Activated CD8-positive, alpha-beta T cell treated with anti-CD3 and anti-CD28 coated beads for 36 hours (primary cell): ENCODE measurements at regions not wholly inside any gene's neighbourhood (a gene's known extent, or its start where the extent isn't known, plus 50 kb on each side); places are given as distances from the start of the nearest gene placed in this dataset.

Source experiments
- ATAC-seq: fragments of 200-7000 bp; cut with Tn5 transposase; one replicate; pipeline ENCODE4 v1.10.0; 2021; ENCODE audit warnings: mild to moderate bottlenecking, moderate library complexity
- CTCF ChIA-PET: fragments of 350-600 bp; sonication (Branson Sonifier 250); formaldehyde crosslinking; loops from one replicate; lab custom pipeline; 2021; ENCODE audit warnings: antibody characterized with exemption; lab: Charles Lee
- POLR2A ChIA-PET: fragments of 350-600 bp; sonication (Branson Sonifier 250); formaldehyde crosslinking; loops from one replicate; lab custom pipeline; 2021; ENCODE audit warnings: antibody characterized with exemption; lab: Charles Lee
- DNase-seq: peaks from one replicate; pipeline ENCODE4 v3.0.0-alpha.2; 2020
- H3K27ac Mint-ChIP-seq: one replicate; pipeline ENCODE4 v1.8.0; 2021; ENCODE audit warnings: mild to moderate bottlenecking, mixed read lengths
- H3K27me3 Mint-ChIP-seq: one replicate; pipeline ENCODE4 v1.8.0; 2021; ENCODE audit warnings: mixed read lengths
- H3K36me3 Mint-ChIP-seq: one replicate; pipeline ENCODE4 v1.8.0; 2021; ENCODE audit warnings: low read depth, mixed read lengths
- H3K4me1 Mint-ChIP-seq: one replicate; pipeline ENCODE4 v1.8.0; 2021; ENCODE audit warnings: low read depth, mixed read lengths
- H3K4me3 Mint-ChIP-seq: one replicate; pipeline ENCODE4 v1.8.0; 2021; ENCODE audit warnings: mild to moderate bottlenecking, moderate library complexity, mixed read lengths
- H3K9me3 Mint-ChIP-seq: one replicate; pipeline ENCODE4 v1.8.0; 2021; ENCODE audit warnings: mixed read lengths
- intact Hi-C: fragments of 100-400 bp; cut with micrococcal nuclease; formaldehyde crosslinking; loops from one replicate; pipeline ENCODE4 v1.10.0; 2022
- TF ChIP-seq, protein P1 (sequence below): fragments of 200-600 bp; IDR thresholded peaks from one replicate; pipeline ENCODE4 v1.8.0; 2022; ENCODE audit warnings: antibody characterized with exemption, mild to moderate bottlenecking

DNA sequence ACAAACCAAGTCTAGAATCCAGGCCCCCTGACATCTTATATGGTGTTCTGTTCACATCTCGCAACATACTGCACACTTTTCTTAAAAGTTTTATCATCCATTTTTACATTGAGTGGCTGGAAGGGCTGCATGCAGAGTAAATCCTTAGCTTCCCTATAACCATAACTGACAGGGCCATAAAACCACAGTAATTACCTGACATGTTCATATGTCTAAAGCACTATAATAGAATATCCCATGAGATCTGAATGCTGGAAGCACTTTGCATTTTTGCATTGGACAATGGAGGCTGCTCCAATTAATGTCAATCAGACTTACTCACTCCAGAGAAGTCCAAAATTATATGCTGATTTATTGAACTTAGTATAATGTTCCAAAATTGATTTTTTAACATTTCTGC is 86.6 kb upstream of the HES1 start:
- ATAC-seq (no peak), DNase-seq (no peak)
- Mint-ChIP-seq H3K27ac (no peak overlapping the region), H3K27me3 (peaks cover 8% of the 10 kb centered on the region), H3K4me1 (no peaks in the 10 kb centered on the region), H3K36me3 (peaks cover 3% of the 10 kb centered on the region), H3K4me3 (no peak overlapping the region), H3K9me3 (peaks cover 18% of the 10 kb centered on the region)
- TF ChIP-seq, protein P1, sequence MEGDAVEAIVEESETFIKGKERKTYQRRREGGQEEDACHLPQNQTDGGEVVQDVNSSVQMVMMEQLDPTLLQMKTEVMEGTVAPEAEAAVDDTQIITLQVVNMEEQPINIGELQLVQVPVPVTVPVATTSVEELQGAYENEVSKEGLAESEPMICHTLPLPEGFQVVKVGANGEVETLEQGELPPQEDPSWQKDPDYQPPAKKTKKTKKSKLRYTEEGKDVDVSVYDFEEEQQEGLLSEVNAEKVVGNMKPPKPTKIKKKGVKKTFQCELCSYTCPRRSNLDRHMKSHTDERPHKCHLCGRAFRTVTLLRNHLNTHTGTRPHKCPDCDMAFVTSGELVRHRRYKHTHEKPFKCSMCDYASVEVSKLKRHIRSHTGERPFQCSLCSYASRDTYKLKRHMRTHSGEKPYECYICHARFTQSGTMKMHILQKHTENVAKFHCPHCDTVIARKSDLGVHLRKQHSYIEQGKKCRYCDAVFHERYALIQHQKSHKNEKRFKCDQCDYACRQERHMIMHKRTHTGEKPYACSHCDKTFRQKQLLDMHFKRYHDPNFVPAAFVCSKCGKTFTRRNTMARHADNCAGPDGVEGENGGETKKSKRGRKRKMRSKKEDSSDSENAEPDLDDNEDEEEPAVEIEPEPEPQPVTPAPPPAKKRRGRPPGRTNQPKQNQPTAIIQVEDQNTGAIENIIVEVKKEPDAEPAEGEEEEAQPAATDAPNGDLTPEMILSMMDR: no peak
- intact Hi-C loops: no loop called here
- ChIA-PET POLR2A (interaction anchor here (1.3 kb wide), 1 partner anchor 11 kb away, joined by 5 read pairs; no protein-coding TSS in a partner anchor), CTCF (no interaction called here)

DNA sequence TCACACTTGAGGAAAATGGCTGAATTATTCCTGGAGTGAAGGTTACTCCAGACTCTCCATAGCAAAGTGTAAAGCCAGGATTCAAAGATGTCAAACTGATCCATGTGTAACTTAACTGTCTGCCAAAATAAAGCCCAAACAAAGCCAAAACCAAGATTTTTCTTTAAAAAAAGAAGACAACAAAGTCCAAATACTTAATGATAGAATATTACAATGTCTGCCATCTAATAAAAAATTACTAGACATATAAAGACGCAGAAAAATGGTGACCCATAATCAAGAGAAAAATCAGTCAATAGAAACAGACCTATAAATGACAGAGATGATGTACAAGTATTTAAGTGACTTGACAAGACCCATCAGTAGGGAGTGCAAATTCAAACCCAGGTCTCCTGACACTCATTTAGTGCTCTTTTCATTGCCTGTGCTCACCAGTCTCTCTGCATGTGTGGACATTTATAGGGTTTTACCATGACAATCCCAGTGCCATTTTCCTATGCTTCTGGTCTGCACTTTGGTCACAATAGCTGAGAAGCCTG is 85.1 kb upstream of the HES1 start:
- H3K9me3 Mint-ChIP-seq: peaks cover 18% of the 10 kb centered on the region
- H3K36me3 Mint-ChIP-seq: peaks cover 3% of the 10 kb centered on the region
- ATAC-seq (no peak), DNase-seq (no peak)
- TF ChIP-seq, protein P1: no peak
- H3K4me3 Mint-ChIP-seq: no peak overlapping the region
- intact Hi-C loops: no loop called here
- H3K4me1 Mint-ChIP-seq: no peaks in the 10 kb centered on the region
- no peak overlapping the region for H3K27ac Mint-ChIP-seq
- peaks cover 11% of the 10 kb centered on the region for H3K27me3 Mint-ChIP-seq
- ChIA-PET POLR2A (interaction anchor here (1.3 kb wide), 1 partner anchor 10 kb away, joined by 5 read pairs; no protein-coding TSS in a partner anchor), CTCF (no interaction called here)

DNA sequence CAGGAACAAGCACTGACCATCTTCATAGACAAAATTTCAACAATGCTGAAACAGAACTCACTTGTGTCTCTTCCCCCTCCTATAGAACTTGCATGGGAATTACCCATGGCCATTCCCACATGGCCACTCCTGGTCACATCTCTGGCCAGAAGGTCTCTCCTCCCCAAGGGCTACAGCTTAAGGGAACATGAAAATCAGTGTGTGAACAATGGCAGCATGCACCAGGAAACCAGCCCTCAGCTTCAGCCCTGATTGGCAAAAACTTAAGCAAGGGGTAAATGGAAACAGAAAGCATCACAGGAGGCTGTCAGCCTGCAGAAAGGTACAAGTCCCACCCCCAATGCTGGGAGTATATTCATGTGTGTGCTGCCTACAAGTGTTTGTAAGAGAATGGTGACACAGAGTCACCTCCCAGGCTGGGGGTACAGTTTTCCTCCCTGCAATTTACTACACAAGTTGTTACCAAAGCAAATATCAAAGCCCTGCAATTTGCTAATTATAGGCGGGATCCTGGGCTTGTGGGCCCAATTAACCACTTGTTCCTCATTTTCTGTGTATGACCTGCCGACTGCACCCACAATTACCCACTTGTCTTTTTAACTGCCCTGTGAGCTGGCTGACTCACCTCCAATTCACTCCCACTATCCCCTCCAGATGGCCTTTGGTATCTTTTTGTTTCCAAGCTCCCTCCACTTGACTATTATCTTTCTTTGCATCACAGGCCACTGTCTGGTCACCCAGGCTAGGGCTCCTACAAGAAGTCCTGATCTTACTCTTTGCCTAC is 84.4 kb upstream of the HES1 start:
- no peak overlapping the region for H3K27ac Mint-ChIP-seq
- H3K36me3 Mint-ChIP-seq: peaks cover 3% of the 10 kb centered on the region
- ChIA-PET CTCF (interaction anchor here (1.3 kb wide), 1 partner anchor 271 kb away, joined by 3 read pairs; no protein-coding TSS in a partner anchor), POLR2A (no interaction called here)
- peaks cover 3% of the 10 kb centered on the region for H3K4me1 Mint-ChIP-seq
- DNase-seq (no peak), ATAC-seq (no peak)
- H3K9me3 Mint-ChIP-seq: peaks cover 18% of the 10 kb centered on the region
- intact Hi-C loops: no loop called here
- H3K4me3 Mint-ChIP-seq: no peak overlapping the region
- peaks cover 13% of the 10 kb centered on the region for H3K27me3 Mint-ChIP-seq
- TF ChIP-seq, protein P1: no peak

DNA sequence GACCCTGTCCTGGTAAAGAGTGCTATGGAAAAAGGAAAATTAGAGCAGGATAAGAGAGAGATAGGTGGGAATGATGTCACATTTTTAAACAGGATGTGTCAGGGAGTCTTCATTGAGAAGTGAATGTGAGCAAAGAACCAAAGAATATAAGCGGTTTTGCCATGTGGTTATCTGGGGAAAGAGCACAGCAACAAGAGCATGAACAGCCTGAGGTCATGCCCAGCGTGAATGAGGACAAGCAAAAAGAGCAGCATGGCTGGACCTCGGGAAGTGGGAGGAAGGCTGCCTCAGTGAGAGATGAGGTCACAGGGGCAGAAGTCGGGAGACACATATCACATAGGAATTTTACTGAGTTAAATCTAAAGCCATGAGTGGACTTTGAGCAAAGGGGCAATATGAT is 82.8 kb upstream of the HES1 start:
- H3K27ac Mint-ChIP-seq: no peak overlapping the region
- no peak for ATAC-seq
- TF ChIP-seq, protein P1: no peak

DNA sequence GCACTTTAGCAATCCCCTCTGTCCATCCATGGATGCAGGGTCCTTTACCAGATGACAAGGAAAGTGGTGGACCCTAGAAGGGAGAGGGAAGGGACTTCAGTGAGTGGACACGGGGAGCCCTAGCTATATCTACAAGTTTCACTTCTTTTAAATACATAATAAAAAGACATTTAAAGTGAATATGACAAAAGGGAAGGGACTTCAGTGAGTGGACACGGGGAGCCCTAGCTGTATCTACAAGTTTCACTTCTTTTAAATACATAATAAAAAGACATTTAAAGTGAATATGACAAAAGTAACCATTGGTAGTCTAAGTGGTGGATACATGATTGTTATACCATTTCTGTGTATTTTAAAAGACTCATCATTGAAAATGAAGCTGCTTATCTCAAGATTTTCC is 81.9 kb upstream of the HES1 start:
- TF ChIP-seq, protein P1: no peak
- H3K27ac Mint-ChIP-seq: no peak overlapping the region

More for the DNA sequence above, 82.8 kb upstream of the HES1 start:
- Mint-ChIP-seq H3K4me1 (peaks cover 11% of the 10 kb centered on the region), H3K4me3 (no peak overlapping the region), H3K27me3 (peaks cover 25% of the 10 kb centered on the region), H3K9me3 (peaks cover 18% of the 10 kb centered on the region), H3K36me3 (peaks cover 3% of the 10 kb centered on the region)
- CTCF ChIA-PET: no interaction called here
- intact Hi-C loops: no loop called here
- POLR2A ChIA-PET: no interaction called here
- no peak for DNase-seq

More for the DNA sequence above, 81.9 kb upstream of the HES1 start:
- ChIA-PET CTCF (no interaction called here), POLR2A (interaction anchor here (0.7 kb wide), 1 partner anchor 30 kb away, joined by 3 read pairs; no protein-coding TSS in a partner anchor)
- Mint-ChIP-seq H3K9me3 (peaks cover 18% of the 10 kb centered on the region), H3K4me1 (peaks cover 11% of the 10 kb centered on the region), H3K36me3 (peaks cover 3% of the 10 kb centered on the region), H3K4me3 (no peak overlapping the region), H3K27me3 (peaks cover 25% of the 10 kb centered on the region)
- no peak for ATAC-seq
- no peak for DNase-seq
- intact Hi-C loops: no loop called here
